Dedifferentiated amniotic fluid mesenchymal stem cell (primary cell): ENCODE measurements at regions not wholly inside any gene's neighbourhood (a gene's known extent, or its start where the extent isn't known, plus 50 kb on each side); places are given as distances from the start of the nearest gene placed in this dataset.

Experiments
- DNase-seq: peaks from one replicate; pipeline ENCODE4 v3.0.0-alpha.2; 2016; ENCODE audit errors: extremely low spot score

DNA sequence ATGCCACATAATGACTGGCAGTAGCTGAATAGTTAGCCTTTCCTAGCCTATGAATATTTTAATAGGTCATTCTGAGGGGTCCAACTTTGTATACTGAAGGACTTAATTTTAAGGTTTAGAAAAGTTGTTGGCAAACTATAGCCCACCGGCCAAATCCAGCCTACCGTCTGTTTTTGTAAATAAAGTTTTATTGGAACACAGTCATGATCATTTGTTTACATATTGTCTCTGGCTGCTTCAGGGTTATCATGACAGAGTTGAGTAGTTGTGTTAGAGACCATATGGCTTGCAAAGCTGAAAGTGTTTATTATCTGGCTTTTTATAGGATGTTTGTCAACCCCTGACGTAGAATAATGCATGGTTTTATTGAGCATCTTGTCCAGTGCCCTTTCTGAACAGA is 73.4 kb downstream of the NTMT2 start:
- no peak for DNase-seq

DNA sequence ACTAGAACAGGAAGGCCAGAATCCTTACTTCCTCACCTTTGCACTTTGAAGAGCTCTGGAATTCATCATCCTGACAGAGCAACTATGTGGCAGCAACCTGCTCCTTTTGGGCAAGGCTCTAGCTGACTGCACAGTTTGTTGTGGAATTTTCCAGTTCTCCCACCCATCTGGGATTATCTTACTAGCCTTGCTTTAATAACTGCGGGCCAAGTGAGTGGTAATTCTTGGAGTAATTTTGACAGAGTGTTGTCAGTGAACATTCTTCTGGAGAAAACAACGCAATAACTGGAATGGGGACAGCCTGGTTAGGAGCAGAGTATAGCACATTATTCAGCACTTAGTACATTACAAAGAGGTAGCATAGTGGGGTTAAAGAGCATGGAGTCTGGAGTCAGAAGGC is 75.3 kb downstream of the NTMT2 start:
- no peak for DNase-seq

DNA sequence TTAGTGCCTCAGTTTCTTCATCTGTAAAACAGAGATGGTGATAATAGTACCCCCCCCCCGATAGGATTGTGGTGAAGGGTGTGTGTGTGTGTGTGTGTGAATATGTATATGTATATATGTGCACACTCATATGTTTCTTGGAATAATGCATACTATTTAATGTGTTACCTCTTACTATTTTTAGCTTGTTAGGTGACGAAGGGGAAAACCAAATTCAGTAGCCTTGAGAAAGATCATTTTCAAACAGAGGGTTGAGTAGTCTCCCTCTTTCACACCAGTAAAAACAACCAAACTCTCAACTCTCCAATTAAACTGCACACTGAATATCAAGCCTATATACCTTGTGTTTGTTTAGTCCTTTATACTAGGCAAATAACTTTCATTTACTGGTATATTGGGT is 75.7 kb downstream of the NTMT2 start:
- DNase-seq = no peak

DNA sequence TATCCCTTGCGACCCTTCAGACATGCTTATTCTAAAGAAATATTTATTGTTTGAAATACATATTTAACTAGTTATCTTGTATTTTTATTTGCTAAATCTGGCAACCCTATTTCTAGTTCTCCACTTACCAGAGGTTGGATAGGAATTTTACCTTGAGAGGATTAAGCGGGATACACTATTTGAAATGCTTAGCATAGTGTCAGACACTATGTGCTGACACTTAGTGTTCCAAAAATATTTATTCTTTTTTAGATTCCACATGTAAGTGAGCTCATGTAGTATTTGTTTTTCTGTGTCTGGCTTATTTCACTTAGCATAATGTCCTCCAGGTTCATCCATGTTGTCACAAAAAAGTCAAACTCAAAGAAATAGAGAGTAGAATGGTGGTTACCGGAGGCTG is 78.7 kb downstream of the NTMT2 start:
- DNase-seq = no peak

DNA sequence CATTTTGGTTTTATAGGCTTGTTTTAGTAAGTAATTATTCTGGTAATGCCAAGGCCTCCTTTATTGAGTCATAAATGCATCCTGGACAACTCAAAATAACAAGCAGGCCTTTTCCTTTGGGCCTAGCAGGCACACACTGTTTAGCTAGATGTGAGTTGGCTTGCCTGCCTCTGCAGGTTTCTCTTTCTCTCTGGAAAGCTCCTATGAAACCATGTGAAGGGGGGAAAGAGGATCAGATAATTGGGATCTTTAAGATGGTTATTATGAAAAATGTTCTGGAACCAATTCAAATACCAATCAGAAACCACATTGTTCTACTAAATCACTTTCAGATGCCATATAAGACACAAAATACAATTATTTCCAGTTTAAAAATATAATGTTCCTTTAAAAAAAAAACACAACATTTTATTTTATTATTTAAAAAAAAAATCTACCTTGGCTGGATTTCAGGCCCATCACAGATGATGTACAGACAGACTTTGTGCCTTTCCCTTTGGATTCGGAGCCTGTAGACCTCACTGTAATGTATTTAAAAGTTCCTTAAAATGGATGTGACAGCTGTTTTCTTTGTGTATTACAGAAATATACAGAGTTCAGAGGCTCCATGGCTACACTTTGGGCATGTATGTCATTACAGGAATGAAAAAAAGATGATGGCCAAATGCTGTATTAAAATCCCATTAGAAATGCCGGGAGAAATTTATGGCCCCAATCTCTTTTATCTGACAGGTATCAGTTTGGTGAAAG is 80.2 kb downstream of the NTMT2 start:
- DNase-seq = peak; percentile 49

DNA sequence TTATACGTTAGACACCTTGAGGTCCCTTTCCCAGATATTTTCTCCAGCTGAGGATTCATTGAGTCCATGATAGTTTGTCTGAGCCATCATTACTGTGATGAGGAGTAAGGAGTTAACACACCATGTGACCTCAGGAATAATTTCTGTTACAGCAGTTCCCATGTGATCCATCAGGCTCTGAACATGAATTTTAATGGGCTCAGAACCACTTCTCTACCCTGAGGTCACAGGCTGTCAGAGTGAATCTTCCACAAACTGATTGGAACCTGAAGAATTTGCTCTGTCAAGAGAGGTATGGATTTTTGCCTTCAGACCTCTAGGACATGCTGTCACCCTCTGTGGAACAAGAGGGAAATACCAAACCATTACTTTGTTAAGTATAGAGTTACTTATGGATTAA is 81.0 kb downstream of the NTMT2 start:
- DNase-seq = no peak

DNA sequence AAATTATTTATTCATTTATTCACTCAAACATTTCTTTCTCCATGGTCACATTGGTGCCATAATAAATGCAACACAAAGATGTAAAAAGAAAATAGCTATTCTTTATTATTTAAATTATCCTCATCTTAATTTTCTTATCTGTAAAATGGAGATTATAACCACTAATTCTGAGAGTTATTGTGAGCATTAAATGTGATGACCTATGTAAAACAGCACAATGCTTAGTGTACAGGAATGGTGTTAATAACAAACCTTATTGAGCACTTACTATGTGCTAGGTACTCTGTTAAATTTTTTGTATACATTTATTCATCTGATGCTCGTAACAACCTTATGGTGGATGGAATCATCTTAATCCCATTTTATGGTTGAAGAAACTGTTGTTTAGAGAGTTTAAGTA is 84.6 kb downstream of the NTMT2 start:
- DNase-seq = no peak

DNA sequence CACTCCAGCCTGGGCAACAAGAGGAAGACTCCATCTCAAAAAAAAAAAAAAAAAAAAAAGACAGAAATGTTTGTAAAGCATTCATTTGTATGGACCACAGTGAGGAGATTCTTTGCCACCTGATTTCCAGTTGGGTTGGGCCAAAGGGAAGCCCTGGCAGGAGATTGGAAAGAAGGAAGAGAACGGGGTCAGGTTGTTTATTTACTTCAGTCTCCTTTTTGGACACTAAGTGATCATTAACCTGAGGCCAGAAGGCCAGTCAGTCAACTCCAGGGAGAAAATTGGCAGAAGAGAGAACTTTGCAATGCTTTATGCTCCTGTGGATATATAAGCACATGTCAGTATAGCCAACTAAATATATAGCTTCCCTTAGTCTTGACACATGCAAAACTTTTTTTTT is 85.9 kb downstream of the NTMT2 start:
- DNase-seq = no peak

DNA sequence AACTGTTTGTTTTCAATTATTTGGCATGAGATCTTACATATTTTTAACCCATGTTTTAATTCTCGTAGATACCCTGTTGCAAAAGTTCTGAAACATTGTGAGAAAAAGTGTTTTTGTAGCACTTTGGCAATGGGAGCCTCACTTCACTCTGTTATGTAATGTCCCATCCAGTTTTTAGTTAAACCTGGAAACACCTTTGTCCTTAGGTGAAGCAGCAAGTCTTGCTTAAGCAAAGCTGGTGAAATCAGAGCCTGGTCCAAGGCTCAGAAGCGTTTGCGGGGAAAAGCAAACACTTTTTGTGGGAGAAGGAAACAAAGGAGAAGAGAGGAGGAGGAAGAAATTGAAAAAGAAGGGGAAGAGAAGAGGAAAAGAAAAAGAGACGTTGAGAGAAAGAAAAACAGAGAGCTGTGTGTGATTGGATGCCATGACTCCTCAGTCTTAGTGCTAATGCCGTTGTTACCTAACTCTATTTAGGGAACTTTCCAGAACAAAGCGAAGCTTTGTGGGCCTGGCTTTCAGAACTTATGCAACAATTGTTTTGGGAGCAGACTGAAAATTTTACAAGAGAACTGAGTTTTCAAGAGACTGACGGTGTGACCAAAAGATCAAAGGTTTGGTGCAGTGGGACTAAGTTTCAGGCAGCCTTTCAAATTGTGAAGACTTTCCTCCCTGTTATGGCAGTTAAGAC is 93.1 kb downstream of the NTMT2 start:
- no peak for DNase-seq

DNA sequence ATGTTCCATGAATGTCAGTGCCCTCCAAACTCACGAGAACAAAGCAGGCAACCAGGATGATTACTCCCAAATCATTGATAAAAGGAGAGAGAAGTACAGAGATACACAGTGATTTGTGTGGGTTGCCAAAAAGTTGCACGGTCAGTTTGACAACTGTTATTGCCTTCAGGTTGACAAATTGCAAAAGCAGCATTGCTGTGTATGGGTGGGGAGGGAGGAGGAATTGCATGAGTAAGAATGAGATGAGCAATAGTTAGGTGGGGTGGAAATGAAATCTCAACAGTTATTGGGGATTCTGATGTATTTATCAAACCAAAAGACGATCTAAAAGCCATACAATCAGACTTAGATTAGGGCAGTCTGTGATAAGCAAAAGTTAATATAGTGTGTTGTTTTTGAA is 93.7 kb downstream of the NTMT2 start:
- no peak for DNase-seq

DNA sequence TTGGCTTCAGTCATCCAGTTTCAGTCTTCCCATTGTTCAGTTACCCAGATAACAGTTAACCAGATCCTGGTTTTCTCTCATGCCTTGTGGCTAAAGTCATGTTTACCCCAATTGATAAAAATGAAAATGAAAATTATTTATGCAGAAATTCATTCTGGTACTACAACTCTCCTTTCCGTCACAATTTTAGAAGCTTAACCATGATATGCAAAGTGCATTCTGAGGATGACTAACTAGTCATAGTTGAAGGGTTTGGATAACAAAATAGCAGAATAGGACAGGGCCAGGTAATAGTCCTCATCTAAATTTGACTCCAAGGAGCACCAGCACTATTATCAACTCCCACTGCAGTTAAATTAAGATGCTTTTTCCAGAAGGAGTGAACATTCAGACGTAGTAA is 94.7 kb downstream of the NTMT2 start:
- DNase-seq = no peak

DNA sequence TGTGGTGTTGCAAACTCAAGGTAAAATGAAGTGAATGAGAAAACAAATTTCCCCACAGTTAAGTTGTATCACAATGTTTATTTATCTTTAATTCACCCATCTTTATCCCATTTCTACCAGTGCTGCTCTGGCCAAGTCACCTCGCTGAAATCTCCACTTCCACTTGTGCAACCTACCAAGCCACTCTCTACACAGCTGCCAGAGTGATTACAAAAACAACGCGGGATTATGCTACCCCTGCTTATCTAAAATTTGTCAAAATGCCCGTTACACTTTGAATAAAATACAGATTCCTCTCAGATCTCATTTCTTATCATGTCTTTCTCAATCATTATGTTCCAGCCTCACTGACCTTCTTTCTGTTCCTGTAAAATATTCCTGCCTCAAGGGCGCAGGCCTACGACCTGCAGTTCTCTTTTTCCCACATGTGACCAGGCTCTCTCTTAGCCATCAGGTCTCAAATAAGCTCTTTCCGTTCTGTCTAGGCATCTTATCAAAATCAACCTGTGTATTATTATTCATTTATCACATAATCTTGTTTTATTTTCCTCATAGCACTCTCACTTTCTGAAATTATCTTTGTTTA is 95.6 kb downstream of the NTMT2 start:
- no peak for DNase-seq

DNA sequence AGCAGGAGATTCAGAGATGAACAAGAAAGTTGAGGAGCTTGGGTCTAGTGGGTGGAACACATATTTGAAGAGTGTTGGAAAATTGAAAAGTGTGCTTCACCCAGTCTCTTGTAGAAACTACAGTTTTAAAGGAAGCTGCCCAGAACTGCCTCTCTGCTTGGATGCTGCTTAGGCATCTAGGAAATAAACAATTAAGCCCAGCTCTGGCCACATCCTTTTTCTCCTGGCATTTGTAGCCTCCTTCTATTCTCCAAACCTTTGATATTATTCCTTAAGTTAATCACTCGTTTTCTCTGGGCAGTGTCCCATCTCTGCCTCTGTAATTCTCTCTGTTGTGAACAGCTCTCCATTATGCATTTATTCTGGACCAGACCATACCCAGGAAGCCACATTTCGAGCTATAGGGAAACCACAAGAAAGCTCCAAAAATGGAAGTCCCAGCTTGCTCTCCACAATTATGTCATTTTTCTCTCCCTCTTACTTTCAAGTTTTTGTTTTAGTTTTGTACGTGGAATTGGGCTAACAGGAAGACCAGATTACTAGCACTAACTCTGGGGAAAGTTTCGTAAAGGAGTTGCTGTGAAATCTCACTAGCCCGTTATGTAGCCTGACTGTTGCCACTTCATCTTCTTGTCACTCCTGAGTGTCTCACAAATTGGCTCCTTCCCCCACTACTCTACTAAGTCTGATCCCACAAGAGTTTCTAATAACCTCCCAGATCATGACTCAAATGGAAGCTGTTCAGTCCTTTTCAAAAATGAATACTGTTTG is 102.2 kb downstream of the NTMT2 start:
- peak; percentile 26 for DNase-seq

DNA sequence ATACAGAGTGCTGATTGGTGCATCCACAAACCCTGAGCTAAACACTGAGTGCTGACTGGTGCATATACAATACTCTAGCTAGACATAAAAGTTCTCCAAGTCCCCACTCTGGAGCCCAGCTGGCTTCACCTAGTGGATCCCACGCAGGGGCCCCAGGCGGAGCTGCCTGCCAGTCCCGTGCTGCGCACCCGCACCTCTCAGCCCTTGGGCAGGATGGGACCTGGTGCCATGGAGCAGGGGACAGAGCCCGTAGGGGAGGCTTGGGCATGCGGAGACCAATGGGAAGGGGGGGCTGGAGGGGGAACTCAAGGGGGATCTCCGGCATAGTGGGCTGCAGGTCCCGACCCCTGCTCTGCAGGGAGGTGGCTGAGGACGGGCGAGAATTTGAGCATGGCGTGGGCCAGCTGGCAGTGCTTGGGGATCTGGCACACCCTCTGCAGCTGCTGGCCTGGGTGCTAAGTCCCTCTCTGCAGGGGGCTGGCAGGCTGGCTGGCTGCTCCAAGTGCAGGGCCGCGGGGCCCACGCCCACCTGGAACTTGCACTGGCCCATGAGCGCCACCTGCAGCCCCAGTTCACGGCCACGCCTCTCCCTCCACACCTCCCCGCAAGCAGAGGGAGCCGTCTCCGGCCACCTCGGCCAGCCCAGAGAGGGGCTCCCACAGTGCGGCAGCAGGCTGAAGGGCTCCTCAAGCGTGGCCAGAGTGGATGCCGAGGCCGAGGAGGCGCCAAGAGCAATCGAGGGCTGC is 104.9 kb downstream of the NTMT2 start:
- no peak for DNase-seq

DNA sequence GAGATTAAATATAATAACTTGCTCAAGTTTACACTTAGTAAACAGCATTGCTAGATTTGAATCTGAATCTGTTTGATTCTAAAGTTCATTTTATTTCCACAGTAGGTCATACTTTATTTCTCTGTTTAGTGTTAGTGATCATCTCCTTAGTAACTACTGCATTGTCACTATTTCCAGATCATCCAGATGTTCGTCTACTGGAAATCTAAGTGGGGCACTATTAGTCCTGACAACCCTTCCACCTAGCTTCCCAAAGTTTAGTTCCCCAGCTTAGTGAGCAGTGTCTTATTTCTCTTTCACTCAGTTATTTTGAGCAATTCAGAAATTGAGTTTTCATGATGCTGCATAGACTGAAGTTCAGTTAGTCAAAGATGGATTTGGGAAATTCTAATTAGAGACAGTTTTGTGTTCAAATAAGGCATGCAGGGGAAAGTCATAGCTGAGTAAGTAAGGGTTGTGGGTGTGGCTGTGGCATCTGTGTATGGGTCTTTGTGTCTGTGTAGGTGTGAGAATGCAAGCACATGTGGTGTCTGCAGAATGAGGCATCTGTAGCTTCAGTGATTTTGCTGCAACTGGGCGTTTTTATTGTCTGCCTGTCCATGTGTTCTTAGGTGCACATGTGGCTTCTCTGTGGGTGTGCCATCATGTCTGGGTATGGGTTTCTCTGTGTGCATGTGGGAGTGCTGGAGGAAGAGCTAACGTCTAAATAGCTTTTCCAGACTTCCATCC is 107.3 kb downstream of the NTMT2 start:
- no peak for DNase-seq

DNA sequence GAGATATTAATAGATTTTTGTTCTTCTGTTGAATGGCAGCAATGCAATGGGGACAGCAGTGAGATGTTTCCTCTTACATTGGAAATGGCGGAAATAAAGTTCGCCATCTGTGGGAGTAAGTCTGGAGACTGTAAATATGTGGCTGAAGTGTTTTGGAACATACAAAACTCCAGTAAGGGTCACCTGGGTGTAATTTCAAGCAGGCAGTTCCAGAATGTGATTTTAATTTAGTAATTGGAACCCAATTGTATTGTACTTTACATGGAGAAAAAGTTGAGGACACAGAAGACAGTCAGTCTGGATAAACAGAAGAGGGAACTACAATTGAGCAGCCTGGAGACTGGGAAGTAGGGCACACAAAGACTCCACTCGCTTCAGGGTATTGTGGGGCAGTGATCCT is 108.6 kb downstream of the NTMT2 start:
- DNase-seq = no peak

DNA sequence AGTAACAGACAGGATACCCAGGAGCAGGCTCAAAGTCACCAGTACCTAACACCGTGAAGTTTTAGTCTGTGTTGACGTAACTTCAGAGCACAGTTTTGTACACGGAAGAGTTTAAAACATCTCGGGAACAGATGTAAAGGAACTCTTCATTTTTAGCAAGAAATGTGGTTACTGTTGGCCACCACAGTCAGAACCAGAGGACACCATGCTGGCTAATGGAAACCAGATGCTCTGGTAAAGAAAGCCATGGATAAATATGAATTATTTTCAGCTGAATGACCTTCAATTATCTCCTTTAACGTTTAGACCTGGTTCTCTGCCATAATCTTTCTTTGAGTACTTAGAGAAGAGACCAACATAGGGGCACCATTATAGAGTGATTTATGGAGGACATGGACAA is 115.9 kb downstream of the NTMT2 start:
- no peak for DNase-seq

DNA sequence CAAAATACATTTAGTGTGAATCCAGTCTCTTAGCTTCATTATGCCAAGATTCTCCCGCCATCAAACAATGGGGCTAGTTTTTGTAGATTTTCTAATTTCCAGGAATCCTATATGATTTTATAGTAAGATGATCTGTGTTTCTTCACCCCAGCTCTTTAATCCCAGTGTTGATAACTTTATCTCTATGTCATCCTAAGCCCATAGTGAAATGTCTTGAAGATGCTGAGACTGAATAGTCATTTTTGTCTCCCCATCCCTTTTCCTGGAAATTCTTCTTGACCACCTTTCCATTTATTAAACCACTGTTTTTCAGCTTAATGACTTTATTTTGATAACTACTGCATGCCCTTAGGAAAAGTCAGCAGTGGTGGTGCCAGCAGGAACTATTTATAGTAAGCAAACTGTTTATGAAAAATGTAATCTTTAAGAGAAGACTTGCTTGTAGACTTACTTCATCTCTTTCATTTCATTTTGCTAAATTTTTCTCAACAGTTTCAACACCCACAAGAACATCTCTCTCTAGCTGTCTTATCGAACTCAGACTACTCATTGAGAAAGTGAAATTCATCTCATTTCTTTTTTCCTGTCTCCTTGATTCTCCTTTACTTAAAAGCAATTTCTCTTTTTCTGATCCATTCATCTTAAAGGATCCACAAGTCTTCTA is 116.6 kb downstream of the NTMT2 start:
- DNase-seq = no peak

DNA sequence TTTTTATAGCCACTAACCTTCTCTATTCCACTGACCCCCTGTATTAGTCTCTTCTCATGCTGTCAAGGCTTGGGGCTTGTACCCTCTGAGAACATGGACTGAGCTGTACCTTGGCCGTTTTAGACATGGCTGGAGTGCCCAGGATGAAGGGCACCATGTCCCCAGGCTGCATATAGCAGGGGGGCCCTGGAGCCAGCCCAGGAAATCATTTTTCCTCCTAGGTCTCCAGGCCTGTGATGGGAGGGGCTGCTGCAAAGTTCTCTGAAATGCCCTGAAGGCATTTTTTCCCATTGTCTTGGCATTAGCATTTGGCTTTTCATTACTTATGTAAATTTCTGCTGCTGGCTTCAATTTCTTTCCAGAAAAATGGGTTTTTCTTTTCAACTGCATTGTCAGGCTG is 119.5 kb downstream of the NTMT2 start:
- DNase-seq = no peak

DNA sequence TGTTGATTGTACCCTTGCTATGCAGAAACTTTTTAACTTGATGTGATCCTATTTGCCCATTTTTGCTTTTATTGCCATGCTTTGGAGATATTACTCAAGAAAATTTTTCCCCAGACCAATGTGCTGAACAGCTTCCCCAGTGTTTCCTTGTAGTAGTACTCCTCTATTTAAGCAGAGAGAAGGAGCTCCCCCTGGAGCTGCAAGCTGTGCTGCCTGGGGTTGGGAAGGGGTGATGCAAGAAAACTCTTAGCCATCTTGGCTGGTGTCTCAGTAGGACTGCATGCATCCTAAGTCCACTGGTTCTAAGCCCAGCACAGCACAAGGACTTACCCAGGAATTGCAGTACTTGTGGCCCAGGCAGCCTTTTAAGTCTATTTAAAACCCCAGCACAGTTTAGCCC is 121.6 kb downstream of the NTMT2 start:
- DNase-seq = no peak
